ENCODE measurements at regions not wholly inside any gene's neighbourhood (a gene's known extent, or its start where the extent isn't known, plus 50 kb on each side); places are given as distances from the start of the nearest gene placed in this dataset.

DNA sequence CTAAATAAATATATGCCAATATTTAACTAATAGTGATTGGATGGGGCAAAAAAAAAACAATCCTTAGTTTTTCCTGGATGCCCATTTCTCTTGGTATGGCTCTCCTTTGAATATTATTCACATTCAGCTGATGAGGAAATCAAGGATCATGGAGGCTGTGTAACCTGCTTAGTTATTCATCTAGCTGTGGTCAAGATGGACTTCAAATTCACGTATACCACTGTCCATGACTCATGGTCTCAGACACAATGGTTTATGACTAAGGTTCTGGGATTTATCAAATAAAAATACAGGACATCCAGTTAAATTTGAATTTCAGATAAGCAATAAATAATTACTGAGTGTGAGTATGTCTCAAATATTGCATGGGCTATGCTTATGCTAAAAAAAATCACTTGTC lies 191.5 kb upstream of the CELF2 start:
- DNase-seq (ENCODE audit: low read depth): peak; percentile 71
- H3K4me3 ChIP-seq (ENCODE audit: low read length): no peak overlapping the region
- TF ChIP-seq, protein P1, sequence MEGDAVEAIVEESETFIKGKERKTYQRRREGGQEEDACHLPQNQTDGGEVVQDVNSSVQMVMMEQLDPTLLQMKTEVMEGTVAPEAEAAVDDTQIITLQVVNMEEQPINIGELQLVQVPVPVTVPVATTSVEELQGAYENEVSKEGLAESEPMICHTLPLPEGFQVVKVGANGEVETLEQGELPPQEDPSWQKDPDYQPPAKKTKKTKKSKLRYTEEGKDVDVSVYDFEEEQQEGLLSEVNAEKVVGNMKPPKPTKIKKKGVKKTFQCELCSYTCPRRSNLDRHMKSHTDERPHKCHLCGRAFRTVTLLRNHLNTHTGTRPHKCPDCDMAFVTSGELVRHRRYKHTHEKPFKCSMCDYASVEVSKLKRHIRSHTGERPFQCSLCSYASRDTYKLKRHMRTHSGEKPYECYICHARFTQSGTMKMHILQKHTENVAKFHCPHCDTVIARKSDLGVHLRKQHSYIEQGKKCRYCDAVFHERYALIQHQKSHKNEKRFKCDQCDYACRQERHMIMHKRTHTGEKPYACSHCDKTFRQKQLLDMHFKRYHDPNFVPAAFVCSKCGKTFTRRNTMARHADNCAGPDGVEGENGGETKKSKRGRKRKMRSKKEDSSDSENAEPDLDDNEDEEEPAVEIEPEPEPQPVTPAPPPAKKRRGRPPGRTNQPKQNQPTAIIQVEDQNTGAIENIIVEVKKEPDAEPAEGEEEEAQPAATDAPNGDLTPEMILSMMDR (conservative IDR thresholded peaks at IDR 0.05; ENCODE audit: low read length): no peak

DNA sequence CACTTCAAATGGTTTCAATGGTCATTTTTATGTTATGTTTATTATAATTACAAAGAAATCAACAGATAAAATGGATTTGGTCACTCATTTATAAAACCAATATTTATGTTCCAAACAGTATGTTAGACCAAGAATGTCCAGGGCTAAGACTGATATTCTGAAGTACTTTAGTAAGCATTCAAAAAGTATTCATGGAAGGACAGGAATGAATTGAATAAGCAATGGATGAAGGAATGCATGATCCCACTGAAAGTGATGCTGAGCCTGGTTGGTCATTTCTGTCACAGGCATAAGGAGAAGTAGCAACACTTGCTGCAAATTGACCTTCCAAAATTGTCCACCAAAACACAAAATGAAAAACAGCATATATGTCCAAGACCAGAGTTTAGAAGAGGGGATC lies 189.0 kb upstream of the CELF2 start:
- peak; percentile 23 for DNase-seq (ENCODE audit: low read depth)
- TF ChIP-seq, protein P1 (conservative IDR thresholded peaks at IDR 0.05; ENCODE audit: low read length): no peak
- H3K4me3 ChIP-seq (ENCODE audit: low read length): no peak overlapping the region

- no peak for DNase-seq (ENCODE audit: low read depth)
- no peak overlapping the region for H3K4me3 ChIP-seq (ENCODE audit: low read length)
- TF ChIP-seq, protein P1 (conservative IDR thresholded peaks at IDR 0.05; ENCODE audit: low read length): no peak
These were observed 188.1 kb upstream of the CELF2 start for GRCh38 chr10:10829576-10829975.

DNA sequence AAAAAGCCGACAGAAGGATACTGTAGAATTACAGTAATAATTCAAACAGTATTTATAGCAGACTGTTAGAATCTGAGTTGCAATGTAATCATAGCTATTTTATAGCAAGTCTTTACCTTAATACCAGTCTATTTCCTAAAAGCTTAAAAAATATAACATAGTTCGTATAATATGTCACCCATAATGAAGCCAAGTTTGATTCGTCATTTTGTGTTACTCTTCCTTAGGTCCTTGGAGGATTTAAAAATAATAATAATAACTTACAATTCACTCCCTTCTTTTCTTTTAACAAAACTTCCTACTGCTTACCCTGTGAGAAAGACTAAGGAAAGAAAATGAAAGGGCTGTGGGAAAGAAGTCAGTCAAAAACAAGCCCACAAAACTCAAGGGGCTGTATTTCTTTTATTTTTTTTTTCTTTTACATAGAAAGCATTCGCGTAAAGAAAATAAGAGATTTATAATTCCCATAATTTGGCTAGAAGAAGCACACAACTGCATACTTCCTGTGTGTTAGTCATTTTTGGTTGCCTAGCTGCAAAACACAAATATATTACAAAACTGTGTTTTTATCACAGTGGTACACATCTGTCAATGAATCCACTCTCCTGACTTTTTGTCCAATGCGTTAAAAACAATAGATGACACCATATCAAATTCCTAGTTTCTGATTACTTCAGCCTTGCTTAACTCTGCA lies 187.2 kb upstream of the CELF2 start:
- peak; percentile 96 for DNase-seq (ENCODE audit: low read depth)
- no peak overlapping the region for H3K4me3 ChIP-seq (ENCODE audit: low read length)
- TF ChIP-seq, protein P1 (conservative IDR thresholded peaks at IDR 0.05; ENCODE audit: low read length): no peak

DNA sequence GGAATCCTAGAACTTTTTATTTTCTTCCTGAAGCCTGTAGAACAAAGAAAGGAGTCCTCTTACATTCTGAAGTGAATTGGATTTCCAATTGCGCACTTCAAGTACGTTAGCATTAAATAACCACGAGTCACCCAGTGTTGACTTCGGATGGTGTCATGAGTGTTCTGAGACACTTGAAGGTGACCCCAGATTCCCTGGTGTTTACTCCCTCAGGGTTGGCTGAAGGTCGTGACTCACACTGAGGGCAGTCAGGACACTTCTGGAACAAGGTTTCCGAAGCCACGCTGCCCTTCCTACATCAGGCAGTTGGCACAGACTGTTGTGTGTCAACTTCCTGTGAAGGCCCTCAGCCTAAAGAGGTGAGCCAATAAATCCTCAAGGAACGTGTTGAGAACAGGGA lies 186.6 kb upstream of the CELF2 start:
- H3K4me3 ChIP-seq (ENCODE audit: low read length): no peak overlapping the region
- peak; percentile 92 for DNase-seq (ENCODE audit: low read depth)
- TF ChIP-seq, protein P1 (conservative IDR thresholded peaks at IDR 0.05; ENCODE audit: low read length): no peak

- DNase-seq (ENCODE audit: low read depth): no peak
- no peak overlapping the region for H3K4me3 ChIP-seq (ENCODE audit: low read length)
- TF ChIP-seq, protein P1 (conservative IDR thresholded peaks at IDR 0.05; ENCODE audit: low read length): no peak
These were observed 183.7 kb upstream of the CELF2 start for GRCh38 chr10:10833955-10834354.

DNA sequence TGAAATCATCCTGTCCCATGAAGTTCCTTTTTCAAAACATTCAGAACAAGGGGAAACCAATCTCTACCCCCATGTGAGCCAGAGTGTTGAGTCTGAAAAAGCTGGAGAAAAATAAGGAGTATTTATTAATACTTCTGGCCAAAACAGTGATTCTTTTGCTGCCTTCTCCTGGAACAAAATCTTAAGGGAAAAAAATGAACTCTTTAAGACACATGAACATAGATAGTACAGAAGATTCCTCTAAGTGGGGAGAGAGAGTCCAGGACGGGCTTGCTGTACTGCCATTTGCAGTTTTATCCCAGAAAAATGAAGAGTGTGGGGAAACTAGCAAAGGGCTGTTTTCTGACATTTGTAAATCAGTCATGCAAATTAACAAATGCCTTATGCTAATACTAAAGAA lies 173.4 kb upstream of the CELF2 start:
- TF ChIP-seq, protein P1 (conservative IDR thresholded peaks at IDR 0.05; ENCODE audit: low read length): no peak
- no peak overlapping the region for H3K4me3 ChIP-seq (ENCODE audit: low read length)
- no peak for DNase-seq (ENCODE audit: low read depth)

Data from AG10803 (cell line).